IPS-18a (cell line): ENCODE measurements at regions not wholly inside any gene's neighbourhood (a gene's known extent, or its start where the extent isn't known, plus 50 kb on each side); places are given as distances from the start of the nearest gene placed in this dataset.

Experiments used
- H3K27ac ChIP-seq: one replicate; pipeline ENCODE4 v1.5.1; 2013; ENCODE audit warnings: low read length
- H3K27me3 ChIP-seq: one replicate; pipeline ENCODE4 v1.6.1; 2013; ENCODE audit warnings: mild to moderate bottlenecking, low read length; ENCODE audit not compliant: control insufficient read depth, insufficient read depth
- H3K36me3 ChIP-seq: one replicate; pipeline ENCODE4 v1.6.1; 2013; ENCODE audit warnings: low read depth, low read length; ENCODE audit not compliant: control insufficient read depth
- H3K4me1 ChIP-seq: one replicate; pipeline ENCODE4 v1.6.1; 2013; ENCODE audit warnings: low read depth, low read length; ENCODE audit not compliant: control insufficient read depth
- H3K4me3 ChIP-seq: one replicate; pipeline ENCODE4 v1.5.1; 2013; ENCODE audit warnings: low read length
- H3K9ac ChIP-seq: one replicate; pipeline ENCODE4 v1.6.1; 2013; ENCODE audit warnings: mild to moderate bottlenecking, low read length, moderate library complexity
- H3K9me3 ChIP-seq: one replicate; pipeline ENCODE4 v1.6.1; 2013; ENCODE audit warnings: low read depth, low read length; ENCODE audit not compliant: control insufficient read depth

DNA sequence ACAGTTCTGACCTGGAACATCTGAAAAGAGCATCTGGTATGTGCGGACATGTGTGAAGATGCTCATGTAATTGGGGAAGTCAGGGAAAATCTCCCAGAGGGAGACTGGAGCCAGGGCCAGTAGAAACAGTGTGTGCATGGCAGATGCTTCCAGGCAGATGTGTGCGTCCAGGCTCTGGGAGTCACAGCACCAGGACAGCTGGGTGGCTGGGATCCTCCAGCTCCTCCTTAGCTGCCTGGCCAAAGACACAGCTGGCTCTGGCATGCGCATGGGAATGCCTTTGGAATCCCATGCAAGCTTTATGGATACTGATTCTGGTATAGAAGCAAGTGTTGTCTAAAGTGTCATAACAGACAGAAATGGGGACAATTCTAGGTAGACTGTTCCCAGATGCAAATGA lies 369.7 kb downstream of the INSIG2 start:
- H3K27me3 ChIP-seq: no peaks in the 10 kb centered on the region
- no peak overlapping the region for H3K4me3 ChIP-seq
- H3K9me3 ChIP-seq: no peaks in the 10 kb centered on the region
- H3K4me1 ChIP-seq: no peaks in the 10 kb centered on the region
- H3K9ac ChIP-seq: no peak overlapping the region
- no peaks in the 10 kb centered on the region for H3K36me3 ChIP-seq
- no peak overlapping the region for H3K27ac ChIP-seq

- Histone ChIP-seq H3K27ac (no peak overlapping the region), H3K4me3 (no peak overlapping the region), H3K4me1 (peaks cover 9% of the 10 kb centered on the region), H3K36me3 (no peaks in the 10 kb centered on the region), H3K9me3 (no peaks in the 10 kb centered on the region), H3K27me3 (no peaks in the 10 kb centered on the region), H3K9ac (no peak overlapping the region)
Measured at GRCh38 chr2:118449401-118449800, 361.1 kb downstream of the INSIG2 start.

DNA sequence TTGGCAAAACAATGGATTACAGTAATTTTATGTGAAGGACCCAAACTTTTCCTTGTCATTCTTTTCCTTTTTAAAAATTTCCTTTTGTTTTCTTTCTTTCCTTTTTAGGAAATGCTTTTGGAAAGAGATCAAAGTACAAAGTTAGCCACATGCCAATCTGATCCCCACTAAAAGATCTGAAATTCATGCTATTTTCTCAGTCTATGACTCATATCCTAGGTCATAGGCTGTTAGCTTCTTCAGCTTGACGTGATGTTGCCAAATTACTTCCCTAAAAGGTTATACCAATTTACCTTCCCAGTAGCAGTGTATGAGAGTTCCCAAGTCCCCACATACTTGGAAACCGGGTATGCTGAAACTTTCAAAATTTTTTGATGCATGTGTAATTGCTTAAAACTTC lies 355.3 kb downstream of the INSIG2 start:
- H3K36me3 ChIP-seq: no peaks in the 10 kb centered on the region
- H3K27ac ChIP-seq: no peak overlapping the region
- no peak overlapping the region for H3K9ac ChIP-seq
- no peak overlapping the region for H3K4me3 ChIP-seq
- H3K27me3 ChIP-seq: no peaks in the 10 kb centered on the region
- H3K4me1 ChIP-seq: peaks cover 6% of the 10 kb centered on the region
- no peaks in the 10 kb centered on the region for H3K9me3 ChIP-seq

- no peaks in the 10 kb centered on the region for H3K27me3 ChIP-seq
- H3K36me3 ChIP-seq: no peaks in the 10 kb centered on the region
Measured at GRCh38 chr2:118442996-118443553, 354.8 kb downstream of the INSIG2 start.

GRCh38 chr2:118442046-118442445 lies 353.8 kb downstream of the INSIG2 start:
- Histone ChIP-seq H3K9me3 (no peaks in the 10 kb centered on the region), H3K27ac (no peak overlapping the region), H3K9ac (no peak overlapping the region), H3K27me3 (no peaks in the 10 kb centered on the region), H3K4me3 (no peak overlapping the region), H3K4me1 (peaks cover 6% of the 10 kb centered on the region), H3K36me3 (no peaks in the 10 kb centered on the region)

More at GRCh38 chr2:118442996-118443553, 354.8 kb downstream of the INSIG2 start:
- no peak overlapping the region for H3K9ac ChIP-seq
- no peak overlapping the region for H3K4me3 ChIP-seq
- H3K4me1 ChIP-seq: peaks cover 6% of the 10 kb centered on the region
- no peaks in the 10 kb centered on the region for H3K9me3 ChIP-seq
- H3K27ac ChIP-seq: no peak overlapping the region

- Histone ChIP-seq H3K27ac (no peak overlapping the region), H3K4me3 (no peak overlapping the region), H3K36me3 (no peaks in the 10 kb centered on the region), H3K4me1 (peaks cover 6% of the 10 kb centered on the region), H3K9me3 (no peaks in the 10 kb centered on the region), H3K9ac (no peak overlapping the region), H3K27me3 (no peaks in the 10 kb centered on the region)
Measured at GRCh38 chr2:118440404-118441098, 352.3 kb downstream of the INSIG2 start.

- Histone ChIP-seq H3K36me3 (no peaks in the 10 kb centered on the region), H3K27ac (no peak overlapping the region), H3K4me3 (no peak overlapping the region), H3K9me3 (no peaks in the 10 kb centered on the region), H3K27me3 (no peaks in the 10 kb centered on the region), H3K9ac (no peak overlapping the region), H3K4me1 (peaks cover 6% of the 10 kb centered on the region)
Measured at GRCh38 chr2:118437501-118437900, 349.2 kb downstream of the INSIG2 start.

DNA sequence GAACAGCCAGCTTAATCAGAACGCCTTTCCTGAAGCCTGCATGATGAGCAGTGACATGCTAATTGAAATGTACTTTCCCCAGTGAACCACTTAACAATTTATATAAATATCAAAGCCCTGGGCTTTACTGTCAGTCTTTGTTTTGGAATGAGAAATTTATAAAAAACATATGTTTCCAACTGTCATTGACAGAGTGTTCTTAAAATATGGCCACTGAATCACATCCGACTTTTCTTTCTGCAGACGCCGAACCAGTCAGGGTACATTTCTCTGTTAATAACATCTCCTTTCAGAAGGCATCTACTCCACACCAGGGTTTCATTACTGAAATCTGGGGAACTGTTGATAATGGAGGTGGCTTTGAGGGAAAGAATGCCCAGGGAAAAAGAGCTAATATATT lies 343.7 kb downstream of the INSIG2 start:
- Histone ChIP-seq H3K9me3 (no peaks in the 10 kb centered on the region), H3K36me3 (no peaks in the 10 kb centered on the region), H3K9ac (no peak overlapping the region), H3K27ac (no peak overlapping the region), H3K4me1 (no peaks in the 10 kb centered on the region), H3K4me3 (no peak overlapping the region), H3K27me3 (no peaks in the 10 kb centered on the region)

DNA sequence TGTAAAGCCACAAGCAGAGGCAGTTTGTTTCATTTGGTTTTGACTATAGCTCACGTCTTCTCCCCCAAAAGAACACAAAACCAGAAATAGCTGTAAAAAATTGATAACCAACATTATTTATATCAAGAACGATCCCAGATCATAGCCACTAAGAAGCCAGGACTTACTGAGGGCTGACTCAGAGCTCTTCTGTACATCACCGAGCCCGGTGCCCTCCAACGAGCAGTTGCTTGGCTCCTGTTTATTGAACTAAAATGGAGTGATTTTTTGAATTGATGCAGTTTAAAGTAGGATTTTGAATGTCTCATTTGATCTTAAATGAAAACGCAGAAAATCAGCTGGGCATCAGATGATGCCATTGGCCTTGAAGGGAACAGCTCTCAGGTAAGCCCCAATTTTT lies 343.3 kb downstream of the INSIG2 start:
- no peak overlapping the region for H3K27ac ChIP-seq

DNA sequence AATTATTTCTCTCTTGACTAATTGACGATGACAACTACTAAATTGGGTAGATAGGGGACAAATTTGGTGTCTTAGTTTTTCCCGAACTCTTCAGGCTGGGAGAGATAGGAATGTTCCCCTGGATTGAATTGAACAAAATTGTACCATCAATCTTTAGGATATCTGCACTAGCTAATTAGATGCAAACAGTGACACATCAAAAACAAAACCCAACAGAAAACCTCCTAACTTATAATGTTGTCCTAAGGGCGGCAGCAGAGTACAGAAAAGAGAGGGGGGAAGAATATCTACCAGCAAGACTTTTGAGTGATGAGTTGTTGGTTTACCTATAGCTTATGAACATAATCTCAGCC lies 342.9 kb downstream of the INSIG2 start:
- Histone ChIP-seq H3K27me3 (no peaks in the 10 kb centered on the region), H3K4me3 (no peak overlapping the region), H3K27ac (no peak overlapping the region), H3K36me3 (no peaks in the 10 kb centered on the region), H3K4me1 (no peaks in the 10 kb centered on the region), H3K9me3 (no peaks in the 10 kb centered on the region), H3K9ac (no peak overlapping the region)

More for the DNA sequence above, 343.3 kb downstream of the INSIG2 start:
- no peak overlapping the region for H3K4me3 ChIP-seq
- no peak overlapping the region for H3K9ac ChIP-seq
- no peaks in the 10 kb centered on the region for H3K36me3 ChIP-seq
- no peaks in the 10 kb centered on the region for H3K4me1 ChIP-seq
- no peaks in the 10 kb centered on the region for H3K27me3 ChIP-seq
- H3K9me3 ChIP-seq: no peaks in the 10 kb centered on the region

- no peaks in the 10 kb centered on the region for H3K36me3 ChIP-seq
- no peaks in the 10 kb centered on the region for H3K9me3 ChIP-seq
- no peak overlapping the region for H3K27ac ChIP-seq
- no peak overlapping the region for H3K4me3 ChIP-seq
- H3K27me3 ChIP-seq: no peaks in the 10 kb centered on the region
- H3K9ac ChIP-seq: no peak overlapping the region
- H3K4me1 ChIP-seq: no peaks in the 10 kb centered on the region
Measured at GRCh38 chr2:118430510-118431164, 342.4 kb downstream of the INSIG2 start.

GRCh38 chr2:118425191-118425590 lies 336.9 kb downstream of the INSIG2 start:
- Histone ChIP-seq H3K9me3 (peaks cover 10% of the 10 kb centered on the region), H3K36me3 (no peaks in the 10 kb centered on the region), H3K27ac (no peak overlapping the region), H3K4me3 (no peak overlapping the region), H3K4me1 (no peaks in the 10 kb centered on the region), H3K27me3 (no peaks in the 10 kb centered on the region), H3K9ac (no peak overlapping the region)
